ENCODE measurements at regions not wholly inside any gene's neighbourhood (a gene's known extent, or its start where the extent isn't known, plus 50 kb on each side); places are given as distances from the start of the nearest gene placed in this dataset.
"Not testable (repeated sequence)": the region's sequence is repeated elsewhere in the genome, so short reads cannot be mapped to it uniquely, and the experiment has no call there.

DNA sequence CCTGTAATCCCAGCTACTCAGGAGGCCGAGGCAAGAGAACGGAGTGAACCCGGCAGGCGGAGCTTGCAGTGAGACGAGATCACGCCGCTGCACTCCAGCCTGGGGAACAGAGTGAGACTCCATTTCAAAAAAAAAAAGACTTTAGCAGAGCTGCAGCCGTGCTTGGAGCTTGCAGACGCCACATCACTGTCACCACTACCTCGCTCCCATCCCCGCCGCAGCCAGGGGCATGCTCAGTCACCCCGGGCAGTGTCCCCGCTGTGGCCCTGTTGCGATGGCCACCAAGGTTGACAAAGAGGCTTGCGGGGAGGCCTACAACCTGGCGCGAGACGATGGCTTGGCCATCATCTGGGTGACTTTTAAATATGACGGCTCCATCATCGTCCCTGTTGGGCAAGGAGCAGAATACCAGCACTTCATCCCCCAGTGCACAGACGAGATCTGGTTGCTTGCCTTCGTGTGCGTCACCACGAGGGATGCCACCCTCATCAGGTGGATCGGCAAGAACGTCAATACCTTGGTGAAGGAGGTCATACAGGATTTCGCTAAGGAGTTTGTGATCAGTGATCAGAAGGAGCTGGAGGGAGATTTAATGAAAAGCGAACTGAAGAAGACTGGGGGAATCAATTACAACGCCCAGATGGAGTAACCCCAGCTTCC, 118.1 kb downstream of the TNFRSF13B start:
- ATAC-seq = no peak
- no peak for TF ChIP-seq CTCF (IDR thresholded peaks at IDR 0.05)

DNA sequence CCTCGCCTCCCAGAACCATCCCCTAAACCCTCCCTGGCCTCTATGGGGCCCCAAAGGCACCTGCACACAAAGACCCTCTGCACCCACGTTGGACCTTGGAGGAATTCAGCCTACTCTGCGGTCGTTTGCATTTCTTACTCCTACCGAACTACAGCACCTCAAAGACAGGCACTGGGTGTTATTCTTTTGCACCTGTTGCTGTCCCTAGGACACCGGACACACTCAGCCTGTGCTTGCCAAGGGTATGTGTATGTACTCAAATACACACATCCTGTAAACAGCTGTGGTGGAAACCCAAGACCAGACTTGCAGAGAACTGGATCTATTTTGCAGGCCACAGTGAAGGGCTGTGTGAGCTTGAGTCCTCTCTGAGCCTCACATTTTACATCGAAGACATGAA, 122.1 kb downstream of the TNFRSF13B start:
- H3K9me3 ChIP-seq; intact Hi-C loops (cut with DNase I, micrococcal nuclease); H3K36me3 ChIP-seq (ENCODE audit: low read depth); ATAC-seq; H3K4me3 ChIP-seq; DNase-seq; H3K4me1 ChIP-seq (ENCODE audit: low read depth): not testable (repeated sequence)

More for the DNA sequence above, 118.1 kb downstream of the TNFRSF13B start:
- Histone ChIP-seq H3K4me1 (ENCODE audit: low read depth) (no peaks in the 10 kb centered on the region), H3K36me3 (ENCODE audit: low read depth) (no peaks in the 10 kb centered on the region), H3K4me3 (no peak overlapping the region), H3K9me3 (no peaks in the 10 kb centered on the region)
- intact Hi-C loops (cut with DNase I, micrococcal nuclease) = no loop called here
- DNase-seq = peak in 1 of 3 donors; percentile 37

- intact Hi-C loops (cut with DNase I, micrococcal nuclease); H3K4me1 ChIP-seq (ENCODE audit: low read depth): not testable (repeated sequence)
These were observed 122.9 kb downstream of the TNFRSF13B start for GRCh38 chr17:16848997-16849396.

DNA sequence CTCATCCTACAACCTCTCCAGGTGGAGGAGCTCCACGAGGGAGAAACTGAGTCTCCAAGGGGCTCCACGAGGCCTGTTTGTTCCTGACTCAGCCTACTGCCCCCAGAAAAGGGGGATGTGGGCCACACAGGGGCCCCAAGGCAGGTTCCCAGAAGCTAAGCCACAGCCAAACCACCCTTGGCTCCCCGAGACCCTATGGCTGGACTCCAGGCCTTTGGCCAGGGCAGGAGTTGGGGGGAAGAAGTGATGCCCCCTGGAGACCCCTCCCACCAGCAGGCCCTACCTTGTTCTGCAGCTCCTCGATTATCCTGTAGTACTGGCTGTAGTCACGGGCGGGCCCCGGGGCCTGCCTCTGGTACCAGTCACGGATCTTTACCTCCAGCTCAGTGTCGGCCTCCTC, 126.8 kb downstream of the TNFRSF13B start:
- H3K36me3 ChIP-seq (ENCODE audit: low read depth); H3K4me1 ChIP-seq (ENCODE audit: low read depth); intact Hi-C loops (cut with DNase I, micrococcal nuclease); DNase-seq; ATAC-seq; H3K4me3 ChIP-seq; H3K9me3 ChIP-seq: not testable (repeated sequence)

More at GRCh38 chr17:16848997-16849396, 122.9 kb downstream of the TNFRSF13B start:
- DNase-seq; H3K9me3 ChIP-seq; ATAC-seq; H3K36me3 ChIP-seq (ENCODE audit: low read depth); H3K4me3 ChIP-seq: not testable (repeated sequence)

GRCh38 chr17:16844669-16845068, 127.2 kb downstream of the TNFRSF13B start:
- H3K9me3 ChIP-seq; H3K4me3 ChIP-seq; H3K36me3 ChIP-seq (ENCODE audit: low read depth); ATAC-seq; H3K4me1 ChIP-seq (ENCODE audit: low read depth); intact Hi-C loops (cut with DNase I, micrococcal nuclease): not testable (repeated sequence)
- DNase-seq = peak in 1 of 3 donors; percentile 17

- H3K4me3 ChIP-seq; DNase-seq; intact Hi-C loops (cut with DNase I, micrococcal nuclease); ATAC-seq; H3K9me3 ChIP-seq; H3K4me1 ChIP-seq (ENCODE audit: low read depth); H3K36me3 ChIP-seq (ENCODE audit: low read depth): not testable (repeated sequence)
These were observed 128.4 kb downstream of the TNFRSF13B start for GRCh38 chr17:16843511-16843910.

- intact Hi-C loops (cut with DNase I, micrococcal nuclease); ATAC-seq; DNase-seq; H3K4me1 ChIP-seq (ENCODE audit: low read depth); H3K9me3 ChIP-seq; H3K36me3 ChIP-seq (ENCODE audit: low read depth); H3K4me3 ChIP-seq: not testable (repeated sequence)
These were observed 129.6 kb downstream of the TNFRSF13B start for GRCh38 chr17:16842346-16842745.

GRCh38 chr17:16841896-16842295, 130.0 kb downstream of the TNFRSF13B start:
- H3K4me3 ChIP-seq; ATAC-seq; DNase-seq; H3K4me1 ChIP-seq (ENCODE audit: low read depth); intact Hi-C loops (cut with DNase I, micrococcal nuclease); H3K36me3 ChIP-seq (ENCODE audit: low read depth); H3K9me3 ChIP-seq: not testable (repeated sequence)

- peak in 1 of 3 donors; percentile 20 for DNase-seq
- H3K4me1 ChIP-seq (ENCODE audit: low read depth); intact Hi-C loops (cut with DNase I, micrococcal nuclease); H3K4me3 ChIP-seq; ATAC-seq; H3K9me3 ChIP-seq; H3K36me3 ChIP-seq (ENCODE audit: low read depth): not testable (repeated sequence)
These were observed 131.7 kb downstream of the TNFRSF13B start for GRCh38 chr17:16840219-16840618.

- intact Hi-C loops (cut with DNase I, micrococcal nuclease); H3K4me3 ChIP-seq; H3K4me1 ChIP-seq (ENCODE audit: low read depth); H3K36me3 ChIP-seq (ENCODE audit: low read depth); ATAC-seq; H3K9me3 ChIP-seq: not testable (repeated sequence)
- DNase-seq = peak in 1 of 3 donors; percentile 3
These were observed 132.4 kb downstream of the TNFRSF13B start for GRCh38 chr17:16839242-16840175.

DNA sequence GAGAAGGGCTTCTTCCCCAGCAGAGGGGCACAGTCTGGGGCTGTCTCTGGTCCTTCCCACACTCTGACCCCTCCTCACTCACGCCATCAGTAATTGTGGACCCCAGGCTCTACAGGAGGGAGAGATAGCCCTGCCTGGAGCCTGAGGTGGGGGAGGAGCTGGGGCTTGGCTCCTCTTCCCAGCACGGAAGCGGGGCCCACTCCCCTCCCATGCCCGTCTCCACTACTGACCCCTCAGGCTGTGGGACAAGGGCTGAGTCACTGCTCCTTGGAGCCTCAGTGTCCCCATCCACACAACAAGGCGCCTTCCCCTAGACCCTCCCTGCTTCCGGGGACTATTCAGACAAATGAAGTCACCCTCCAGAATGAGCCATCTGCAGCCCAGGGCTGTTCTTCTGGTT, 133.1 kb downstream of the TNFRSF13B start:
- H3K9me3 ChIP-seq; H3K4me3 ChIP-seq; H3K36me3 ChIP-seq (ENCODE audit: low read depth); H3K4me1 ChIP-seq (ENCODE audit: low read depth); intact Hi-C loops (cut with DNase I, micrococcal nuclease): not testable (repeated sequence)
- ATAC-seq = peak; percentile 24
- DNase-seq = peak in 1 of 3 donors; percentile 13

DNA sequence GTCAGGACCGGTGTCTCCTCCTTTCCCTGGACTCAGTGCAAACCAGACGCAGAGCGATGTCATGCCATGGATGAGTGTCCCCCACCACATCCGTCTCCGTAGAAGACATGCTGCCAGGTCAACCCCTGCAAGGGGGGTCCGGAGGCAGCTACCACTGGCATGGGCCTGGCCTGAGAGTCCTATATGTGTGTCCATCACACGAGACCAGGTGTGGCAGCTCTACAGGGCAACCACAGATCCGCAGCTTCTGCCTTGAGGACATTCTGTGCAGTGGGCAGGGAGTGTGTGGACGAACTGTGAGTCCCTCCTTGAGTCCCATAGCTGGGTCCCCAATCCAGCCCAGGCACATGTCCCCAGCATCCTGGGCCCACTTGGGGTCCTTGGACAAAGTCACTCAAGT, 133.6 kb downstream of the TNFRSF13B start:
- ATAC-seq; H3K9me3 ChIP-seq; H3K36me3 ChIP-seq (ENCODE audit: low read depth); H3K4me3 ChIP-seq; H3K4me1 ChIP-seq (ENCODE audit: low read depth); intact Hi-C loops (cut with DNase I, micrococcal nuclease): not testable (repeated sequence)
- DNase-seq = peak in 1 of 3 donors; percentile 8
